ENCODE measurements at regions not wholly inside any gene's neighbourhood (a gene's known extent, or its start where the extent isn't known, plus 50 kb on each side); places are given as distances from the start of the nearest gene placed in this dataset.

GRCh38 chr17:33352526-33352925, 59.4 kb upstream of the ASIC2 start:
- Histone ChIP-seq H3K36me3 (ENCODE audit: insufficient read depth, low read length) (no peaks in the 10 kb centered on the region), H3K27ac (ENCODE audit: low read depth, low read length) (no peak overlapping the region), H3K4me3 (ENCODE audit: low read length) (no peak overlapping the region), H3K27me3 (ENCODE audit: insufficient read depth, low read length) (no peaks in the 10 kb centered on the region), H3K9me3 (ENCODE audit: insufficient read depth, low read depth, low read length) (no peaks in the 10 kb centered on the region), H3K9ac (ENCODE audit: low read depth, low read length) (no peak overlapping the region), H3K4me1 (ENCODE audit: insufficient read depth, low read length) (no peaks in the 10 kb centered on the region)
- 90% methylated on average over 3 of the region's 3 CpGs for WGBS

- no peaks in the 10 kb centered on the region for H3K36me3 ChIP-seq (ENCODE audit: insufficient read depth, low read length)
- no peak overlapping the region for H3K9ac ChIP-seq (ENCODE audit: low read depth, low read length)
- H3K27ac ChIP-seq (ENCODE audit: low read depth, low read length), result no peak overlapping the region
- no peaks in the 10 kb centered on the region for H3K27me3 ChIP-seq (ENCODE audit: insufficient read depth, low read length)
- no peaks in the 10 kb centered on the region for H3K4me1 ChIP-seq (ENCODE audit: insufficient read depth, low read length)
- H3K9me3 ChIP-seq (ENCODE audit: insufficient read depth, low read depth, low read length), result no peaks in the 10 kb centered on the region
- WGBS, result 93% methylated on average over 3 of the region's 3 CpGs
- H3K4me3 ChIP-seq (ENCODE audit: low read length), result no peak overlapping the region
Measured at GRCh38 chr17:33356266-33356665, 63.2 kb upstream of the ASIC2 start.

- Histone ChIP-seq H3K27ac (ENCODE audit: low read depth, low read length) (no peak overlapping the region), H3K27me3 (ENCODE audit: insufficient read depth, low read length) (no peaks in the 10 kb centered on the region), H3K9me3 (ENCODE audit: insufficient read depth, low read depth, low read length) (no peaks in the 10 kb centered on the region), H3K4me1 (ENCODE audit: insufficient read depth, low read length) (peaks cover 10% of the 10 kb centered on the region; the same call in 1 of the 2 replicates), H3K36me3 (ENCODE audit: insufficient read depth, low read length) (no peaks in the 10 kb centered on the region), H3K4me3 (ENCODE audit: low read length) (no peak overlapping the region), H3K9ac (ENCODE audit: low read depth, low read length) (no peak overlapping the region)
- 93% methylated on average over 6 of the region's 6 CpGs for WGBS
Measured at GRCh38 chr17:33363475-33363874, 70.4 kb upstream of the ASIC2 start.

- H3K9me3 ChIP-seq (ENCODE audit: insufficient read depth, low read depth, low read length), result no peaks in the 10 kb centered on the region
- H3K27ac ChIP-seq (ENCODE audit: low read depth, low read length), result no peak overlapping the region
- H3K9ac ChIP-seq (ENCODE audit: low read depth, low read length), result no peak overlapping the region
- H3K4me1 ChIP-seq (ENCODE audit: insufficient read depth, low read length), result peaks cover 29% of the 10 kb centered on the region
- H3K4me3 ChIP-seq (ENCODE audit: low read length), result no peak overlapping the region
- no peaks in the 10 kb centered on the region for H3K36me3 ChIP-seq (ENCODE audit: insufficient read depth, low read length)
- 77% methylated on average over 4 of the region's 4 CpGs for WGBS
- H3K27me3 ChIP-seq (ENCODE audit: insufficient read depth, low read length), result no peaks in the 10 kb centered on the region
Measured at GRCh38 chr17:33366960-33367359, 73.9 kb upstream of the ASIC2 start.

- Histone ChIP-seq H3K36me3 (ENCODE audit: insufficient read depth, low read length) (no peaks in the 10 kb centered on the region), H3K27me3 (ENCODE audit: insufficient read depth, low read length) (no peaks in the 10 kb centered on the region), H3K4me1 (ENCODE audit: insufficient read depth, low read length) (peaks cover 20% of the 10 kb centered on the region; the same call in 1 of the 2 replicates), H3K9me3 (ENCODE audit: insufficient read depth, low read depth, low read length) (no peaks in the 10 kb centered on the region), H3K27ac (ENCODE audit: low read depth, low read length) (no peak overlapping the region), H3K9ac (ENCODE audit: low read depth, low read length) (no peak overlapping the region), H3K4me3 (ENCODE audit: low read length) (no peak overlapping the region)
Measured at GRCh38 chr17:33369149-33369548, 76.1 kb upstream of the ASIC2 start.

GRCh38 chr17:33369876-33370275, 76.8 kb upstream of the ASIC2 start:
- no peak overlapping the region for H3K9ac ChIP-seq (ENCODE audit: low read depth, low read length)
- no peak overlapping the region for H3K27ac ChIP-seq (ENCODE audit: low read depth, low read length)
- no peaks in the 10 kb centered on the region for H3K9me3 ChIP-seq (ENCODE audit: insufficient read depth, low read depth, low read length)
- H3K4me1 ChIP-seq (ENCODE audit: insufficient read depth, low read length), result peaks cover 20% of the 10 kb centered on the region; the same call in 1 of the 2 replicates
- 76% methylated on average over 2 of the region's 2 CpGs for WGBS
- H3K4me3 ChIP-seq (ENCODE audit: low read length), result no peak overlapping the region
- no peaks in the 10 kb centered on the region for H3K36me3 ChIP-seq (ENCODE audit: insufficient read depth, low read length)
- H3K27me3 ChIP-seq (ENCODE audit: insufficient read depth, low read length), result no peaks in the 10 kb centered on the region

- H3K4me3 ChIP-seq (ENCODE audit: low read length), result no peak overlapping the region
- no peak overlapping the region for H3K27ac ChIP-seq (ENCODE audit: low read depth, low read length)
- H3K9me3 ChIP-seq (ENCODE audit: insufficient read depth, low read depth, low read length), result no peaks in the 10 kb centered on the region
- no peaks in the 10 kb centered on the region for H3K27me3 ChIP-seq (ENCODE audit: insufficient read depth, low read length)
- WGBS, result 4% methylated on average over 1 of the region's 1 CpG
- no peaks in the 10 kb centered on the region for H3K36me3 ChIP-seq (ENCODE audit: insufficient read depth, low read length)
- peaks cover 20% of the 10 kb centered on the region; the same call in 1 of the 2 replicates for H3K4me1 ChIP-seq (ENCODE audit: insufficient read depth, low read length)
- no peak overlapping the region for H3K9ac ChIP-seq (ENCODE audit: low read depth, low read length)
Measured at GRCh38 chr17:33370401-33370800, 77.3 kb upstream of the ASIC2 start.

- Histone ChIP-seq H3K4me1 (ENCODE audit: insufficient read depth, low read length) (peaks cover 20% of the 10 kb centered on the region; the same call in 1 of the 2 replicates), H3K9ac (ENCODE audit: low read depth, low read length) (no peak overlapping the region)
- WGBS, result 83% methylated on average over 1 of the region's 3 CpGs
Measured at GRCh38 chr17:33371377-33371776, 78.3 kb upstream of the ASIC2 start.

GRCh38 chr17:33373273-33373672, 80.2 kb upstream of the ASIC2 start:
- Histone ChIP-seq H3K27ac (ENCODE audit: low read depth, low read length) (no peak overlapping the region), H3K9ac (ENCODE audit: low read depth, low read length) (no peak overlapping the region), H3K4me1 (ENCODE audit: insufficient read depth, low read length) (peaks cover 20% of the 10 kb centered on the region; the same call in 1 of the 2 replicates), H3K4me3 (ENCODE audit: low read length) (no peak overlapping the region), H3K27me3 (ENCODE audit: insufficient read depth, low read length) (no peaks in the 10 kb centered on the region), H3K9me3 (ENCODE audit: insufficient read depth, low read depth, low read length) (no peaks in the 10 kb centered on the region), H3K36me3 (ENCODE audit: insufficient read depth, low read length) (no peaks in the 10 kb centered on the region)
- 94% methylated on average over 1 of the region's 1 CpG for WGBS

More at GRCh38 chr17:33371377-33371776, 78.3 kb upstream of the ASIC2 start:
- Histone ChIP-seq H3K4me3 (ENCODE audit: low read length) (no peak overlapping the region), H3K36me3 (ENCODE audit: insufficient read depth, low read length) (no peaks in the 10 kb centered on the region), H3K27me3 (ENCODE audit: insufficient read depth, low read length) (no peaks in the 10 kb centered on the region), H3K27ac (ENCODE audit: low read depth, low read length) (no peak overlapping the region), H3K9me3 (ENCODE audit: insufficient read depth, low read depth, low read length) (no peaks in the 10 kb centered on the region)

GRCh38 chr17:33375103-33375502, 82.0 kb upstream of the ASIC2 start:
- no peak overlapping the region for H3K9ac ChIP-seq (ENCODE audit: low read depth, low read length)
- no peak overlapping the region for H3K4me3 ChIP-seq (ENCODE audit: low read length)
- no peak overlapping the region for H3K27ac ChIP-seq (ENCODE audit: low read depth, low read length)
- H3K36me3 ChIP-seq (ENCODE audit: insufficient read depth, low read length), result no peaks in the 10 kb centered on the region
- H3K27me3 ChIP-seq (ENCODE audit: insufficient read depth, low read length), result no peaks in the 10 kb centered on the region
- peaks cover 11% of the 10 kb centered on the region; the same call in 1 of the 2 replicates for H3K4me1 ChIP-seq (ENCODE audit: insufficient read depth, low read length)
- 80% methylated on average over 5 of the region's 5 CpGs for WGBS
- no peaks in the 10 kb centered on the region for H3K9me3 ChIP-seq (ENCODE audit: insufficient read depth, low read depth, low read length)

- no peaks in the 10 kb centered on the region for H3K27me3 ChIP-seq (ENCODE audit: insufficient read depth, low read length)
- no peak overlapping the region for H3K9ac ChIP-seq (ENCODE audit: low read depth, low read length)
- H3K9me3 ChIP-seq (ENCODE audit: insufficient read depth, low read depth, low read length), result no peaks in the 10 kb centered on the region
- no peaks in the 10 kb centered on the region for H3K36me3 ChIP-seq (ENCODE audit: insufficient read depth, low read length)
- peaks cover 12% of the 10 kb centered on the region for H3K4me1 ChIP-seq (ENCODE audit: insufficient read depth, low read length)
- no peak overlapping the region for H3K27ac ChIP-seq (ENCODE audit: low read depth, low read length)
- H3K4me3 ChIP-seq (ENCODE audit: low read length), result no peak overlapping the region
- WGBS, result 90% methylated on average over 4 of the region's 4 CpGs
Measured at GRCh38 chr17:33375783-33376182, 82.7 kb upstream of the ASIC2 start.
